HG03565 (cell line): ENCODE measurements at regions not wholly inside any gene's neighbourhood (a gene's known extent, or its start where the extent isn't known, plus 50 kb on each side); places are given as distances from the start of the nearest gene placed in this dataset.

Source experiments
- ATAC-seq: cut with Tn5 transposase; IDR thresholded peaks from one replicate; pipeline ENCODE4 v1.9.1; 2021; ENCODE audit warnings: mild to moderate bottlenecking, moderate library complexity; ENCODE audit not compliant: unreplicated experiment

DNA sequence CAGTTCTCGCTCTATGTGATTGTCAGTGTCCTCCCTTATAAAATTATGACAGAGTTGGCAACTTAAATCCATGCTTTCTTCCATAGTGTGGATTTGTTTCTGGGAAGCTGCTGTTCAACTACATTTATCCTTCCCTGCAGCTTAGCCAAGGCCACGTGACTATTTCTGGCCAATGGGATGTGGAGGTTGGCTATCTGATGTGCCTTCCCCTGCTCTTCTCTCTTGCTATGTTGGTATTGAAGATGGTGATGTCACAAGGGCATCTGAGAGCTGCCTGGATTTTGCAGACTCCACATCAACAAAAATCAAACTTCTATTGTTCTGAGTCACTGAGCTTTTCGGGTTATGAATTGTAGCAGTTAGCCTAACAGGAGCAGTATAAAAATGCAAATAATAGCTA is 164.9 kb upstream of the RHOBTB1 start:
- no peak for ATAC-seq

DNA sequence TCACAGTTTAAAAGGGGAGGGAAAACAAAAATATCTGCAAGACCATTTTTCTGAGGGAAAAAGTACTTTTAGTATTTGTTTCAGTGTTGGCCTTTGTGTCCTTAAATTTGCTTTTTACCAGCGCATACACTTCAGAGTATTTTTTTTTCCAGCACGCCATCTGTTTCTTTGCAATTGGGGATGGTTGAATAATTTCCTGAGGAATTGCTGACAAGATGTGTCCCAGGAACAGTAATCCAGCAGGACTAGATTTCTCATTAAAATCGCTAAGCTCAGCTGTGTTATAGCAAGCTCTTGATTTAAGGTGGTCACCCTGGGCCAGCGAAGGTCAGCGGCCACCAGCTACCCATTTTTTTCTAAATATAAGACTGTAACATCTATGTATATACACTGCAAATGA is 156.9 kb upstream of the RHOBTB1 start:
- no peak for ATAC-seq

DNA sequence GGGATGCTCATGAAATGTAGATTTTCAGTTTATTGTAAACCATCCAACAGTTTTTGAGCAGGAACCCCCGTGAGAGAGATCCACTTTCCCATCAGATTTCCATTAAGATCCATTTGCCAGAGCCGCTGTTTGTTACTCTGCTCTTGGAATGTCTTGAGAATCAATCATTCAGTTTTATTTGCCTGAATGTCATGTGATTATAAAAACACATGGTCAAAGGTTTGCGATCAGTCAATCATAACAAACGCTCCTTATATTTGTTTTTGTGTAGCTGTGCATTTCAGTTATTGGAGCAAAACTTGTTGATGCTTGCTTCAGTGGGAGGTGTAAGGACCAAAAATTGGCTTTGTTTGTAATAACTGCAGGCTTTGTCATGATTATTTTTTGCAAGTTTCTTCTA is 155.8 kb upstream of the RHOBTB1 start:
- no peak for ATAC-seq

DNA sequence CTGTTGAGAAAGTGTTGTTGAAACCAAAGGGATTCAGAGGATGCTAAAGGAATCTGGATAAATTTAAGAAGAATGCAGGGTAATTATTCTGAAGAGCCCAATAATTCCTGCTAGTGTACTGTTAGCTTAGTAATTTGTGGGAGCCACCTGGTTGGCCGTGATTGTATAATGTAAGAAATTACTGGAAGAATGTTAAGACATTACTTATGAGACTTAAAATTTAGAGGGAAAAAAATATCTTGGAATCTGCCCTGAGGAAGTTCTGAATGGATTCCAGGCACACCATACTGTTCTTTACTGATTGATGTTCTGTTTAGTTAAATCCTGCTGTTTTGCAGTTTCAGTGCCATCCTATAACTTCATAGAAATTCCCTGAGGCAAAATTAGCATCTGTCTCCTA is 155.0 kb upstream of the RHOBTB1 start:
- ATAC-seq, result no peak

DNA sequence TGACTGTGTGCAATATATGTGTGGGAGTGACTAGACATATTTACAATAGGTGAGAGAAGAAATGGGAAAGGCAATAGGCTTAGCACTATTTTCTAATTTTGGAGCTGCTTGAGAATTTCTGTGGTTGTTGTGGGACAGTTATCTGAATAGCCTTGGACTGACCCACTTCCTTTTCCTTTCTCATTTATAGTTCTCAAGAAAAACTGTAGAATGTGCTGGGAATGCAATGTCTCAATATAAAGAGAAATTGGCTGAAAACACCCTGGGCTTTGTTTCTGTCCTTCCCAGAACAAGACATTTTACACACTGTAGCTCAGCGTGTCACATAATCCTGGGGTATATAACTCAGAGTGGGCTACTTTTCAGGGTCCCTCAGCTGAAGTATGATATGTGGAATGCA is 153.0 kb upstream of the RHOBTB1 start:
- no peak for ATAC-seq

DNA sequence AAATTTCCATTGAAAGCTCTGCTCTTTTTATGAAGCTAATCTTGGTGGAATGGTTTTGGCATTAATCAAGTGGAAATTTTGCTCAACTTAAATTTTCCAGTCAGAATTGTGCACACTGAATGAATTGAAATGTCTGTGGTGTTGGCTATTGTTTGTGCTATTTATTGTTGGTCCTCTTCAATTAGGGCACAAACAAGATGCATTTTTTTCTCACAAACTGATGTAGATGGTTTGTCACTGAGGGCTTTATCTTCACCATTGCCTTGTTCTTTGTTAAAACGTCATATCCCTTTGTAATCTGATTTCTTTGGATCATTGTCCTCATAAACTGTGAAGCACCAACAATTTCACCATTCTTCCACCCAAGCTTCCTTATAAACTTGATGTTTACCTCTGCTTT is 152.1 kb upstream of the RHOBTB1 start:
- ATAC-seq, result no peak

DNA sequence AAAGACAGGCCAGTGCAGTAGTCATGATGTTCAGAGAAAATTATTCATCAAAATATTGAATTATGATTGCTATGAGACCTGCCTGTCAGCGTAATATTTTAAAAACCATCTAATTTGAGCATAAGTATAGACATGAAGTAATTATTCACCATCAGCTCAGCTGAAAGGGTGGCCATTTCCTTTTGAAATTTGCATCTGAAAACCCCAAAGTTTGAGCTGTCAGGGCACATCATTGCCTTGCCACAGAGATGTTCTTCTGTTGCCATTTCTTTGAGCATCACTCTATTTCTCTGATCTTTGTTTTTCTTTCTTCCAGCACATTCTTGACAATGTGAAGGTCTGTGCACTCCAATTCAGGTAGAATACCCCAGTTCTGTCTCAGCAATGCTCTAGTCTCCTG is 147.5 kb upstream of the RHOBTB1 start:
- no peak for ATAC-seq

DNA sequence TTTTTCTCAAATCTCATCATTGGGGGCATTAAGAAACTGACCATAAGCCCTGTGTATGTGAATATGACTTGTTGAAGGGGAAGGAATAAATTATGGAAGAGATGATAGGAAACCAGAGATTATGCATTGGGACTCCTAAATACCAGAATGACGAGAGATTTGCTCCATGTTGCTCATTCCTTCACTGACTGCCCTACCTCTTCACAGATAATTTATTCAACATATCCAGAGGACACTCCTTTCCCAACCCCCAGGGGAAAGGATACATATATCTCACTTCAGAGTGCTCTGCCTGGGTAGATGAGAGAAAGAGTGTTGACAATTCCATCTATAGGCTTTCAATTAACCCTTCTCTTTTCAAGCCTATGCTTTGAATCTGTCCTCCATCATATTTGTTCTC is 145.3 kb upstream of the RHOBTB1 start:
- no peak for ATAC-seq

DNA sequence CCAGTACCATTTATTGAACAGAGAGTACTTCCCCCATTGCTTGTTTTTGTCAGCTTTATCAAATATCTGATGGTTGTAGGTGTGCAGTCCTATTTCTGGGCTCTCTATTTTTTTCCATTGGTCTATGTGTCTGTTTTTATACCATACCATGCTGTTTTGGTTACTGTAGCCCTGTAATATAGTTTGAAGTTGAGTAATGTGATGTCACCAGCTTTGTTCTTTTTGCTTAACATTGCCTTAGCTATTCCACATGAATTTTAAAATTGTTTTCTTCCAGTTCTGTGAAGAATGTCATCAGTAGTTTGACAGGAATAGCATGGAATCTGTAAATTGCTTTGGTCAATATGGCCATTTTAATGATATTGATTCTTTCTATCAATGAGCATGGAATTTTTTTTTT is 140.5 kb upstream of the RHOBTB1 start:
- no peak for ATAC-seq

DNA sequence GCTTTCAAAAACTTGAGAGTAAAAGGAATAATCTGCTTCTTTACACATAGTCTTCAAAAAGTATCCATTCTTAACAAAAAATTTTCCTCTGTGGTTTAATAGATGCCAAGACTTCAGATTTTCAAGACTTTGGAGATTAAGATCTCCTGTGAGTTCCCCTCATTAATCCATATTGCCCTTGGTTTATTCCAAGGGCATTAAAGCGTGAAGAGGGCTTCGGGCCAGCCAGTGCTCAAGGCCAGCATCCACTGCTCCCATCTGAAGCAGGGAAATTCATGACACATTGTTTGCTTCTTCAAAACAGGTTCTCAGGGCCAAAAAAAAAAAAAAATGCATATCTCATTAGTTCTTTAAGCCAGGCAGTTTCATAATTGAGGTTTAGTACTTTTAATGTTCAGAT is 137.3 kb upstream of the RHOBTB1 start:
- no peak for ATAC-seq

DNA sequence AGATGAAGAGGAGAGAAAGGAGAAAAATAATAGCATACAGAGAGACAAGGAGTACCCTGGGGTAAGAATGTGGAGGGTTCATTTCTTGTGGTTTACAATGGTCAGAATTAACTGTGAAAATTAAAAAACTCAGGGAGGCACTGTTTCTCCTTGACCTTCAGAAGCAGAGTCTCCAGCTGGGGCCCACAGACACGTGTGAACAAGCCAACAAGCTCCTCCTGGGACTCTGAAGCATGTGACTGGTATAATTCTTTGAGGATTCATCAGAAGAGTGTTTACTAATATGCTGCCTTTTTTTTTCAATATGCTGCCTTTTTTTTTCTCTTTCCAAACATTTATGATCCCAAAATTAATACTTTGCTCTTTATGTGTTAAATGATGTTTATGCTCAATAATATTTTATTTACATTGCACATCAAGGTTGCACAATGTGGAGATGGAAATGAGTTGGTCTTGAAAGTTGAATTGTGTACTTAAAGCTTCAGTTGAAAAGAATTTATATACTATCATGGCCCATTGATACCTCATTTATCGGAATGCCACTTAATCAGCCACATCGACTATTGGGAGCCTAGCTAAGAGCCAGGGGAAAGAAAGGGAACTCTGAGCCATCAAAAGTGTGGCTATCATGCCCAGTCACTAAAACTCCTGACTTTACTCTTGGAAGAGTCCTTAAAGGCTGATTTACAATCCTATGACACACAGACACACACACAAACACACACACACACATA is 134.7 kb upstream of the RHOBTB1 start:
- ATAC-seq, result no peak

DNA sequence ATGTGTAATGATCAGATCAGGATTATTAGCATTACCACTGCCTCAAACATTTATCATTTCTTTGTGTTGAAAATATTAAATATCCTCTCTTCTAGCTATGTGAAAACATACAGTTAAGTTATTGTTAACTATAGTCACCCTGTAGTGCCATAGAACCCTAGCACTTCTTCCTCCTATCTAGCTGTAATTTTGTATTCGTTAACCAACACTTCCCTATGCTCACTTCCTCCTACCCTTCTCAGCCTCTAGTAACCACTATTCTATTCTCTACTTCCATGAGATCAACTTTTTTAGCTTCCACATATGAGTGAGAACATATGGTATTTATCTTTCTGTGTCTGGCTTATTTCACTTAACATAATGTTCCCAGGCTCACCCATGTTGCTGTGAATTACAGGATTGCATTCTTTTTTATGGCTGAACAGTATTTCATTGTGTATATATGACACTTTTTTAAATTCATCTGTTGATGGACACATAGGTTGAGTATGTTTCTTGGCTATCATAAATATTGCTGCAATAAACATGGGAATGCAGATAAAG is 132.7 kb upstream of the RHOBTB1 start:
- no peak for ATAC-seq

DNA sequence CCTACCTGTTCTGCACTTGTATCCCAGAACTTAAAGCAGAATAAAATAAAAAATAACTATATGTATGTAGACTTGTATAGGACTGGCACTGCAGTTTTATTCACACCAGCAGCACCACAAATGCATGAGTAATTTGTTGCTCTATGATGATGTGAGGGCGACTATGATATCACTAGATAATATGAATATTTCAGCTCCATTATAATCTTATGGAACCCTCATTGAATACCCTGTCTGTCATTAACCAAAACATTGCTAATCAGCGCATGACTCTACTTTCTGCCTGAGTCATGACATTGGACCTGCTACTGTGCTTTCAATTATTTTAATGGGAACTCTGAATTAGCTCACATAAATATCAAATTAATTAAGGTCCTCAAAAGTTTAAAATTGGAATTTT is 129.4 kb upstream of the RHOBTB1 start:
- no peak for ATAC-seq

DNA sequence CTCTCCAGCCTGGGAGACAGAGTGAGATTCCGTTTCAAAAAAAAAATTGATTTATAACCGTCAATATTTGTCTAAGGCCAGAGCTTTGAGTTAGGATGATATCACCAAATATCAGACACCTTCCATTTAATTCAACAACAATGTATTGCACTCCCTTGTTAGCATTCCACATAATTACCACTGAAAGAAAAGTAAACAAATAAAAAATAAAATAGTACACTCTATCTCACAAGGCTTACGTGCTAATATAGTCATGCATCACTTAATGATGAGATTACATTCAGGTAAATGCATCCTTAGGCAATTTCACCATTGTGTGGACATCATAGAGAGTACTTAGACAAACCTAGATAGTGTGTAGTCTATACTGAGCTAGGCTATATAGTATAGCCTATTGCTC is 127.6 kb upstream of the RHOBTB1 start:
- no peak for ATAC-seq

DNA sequence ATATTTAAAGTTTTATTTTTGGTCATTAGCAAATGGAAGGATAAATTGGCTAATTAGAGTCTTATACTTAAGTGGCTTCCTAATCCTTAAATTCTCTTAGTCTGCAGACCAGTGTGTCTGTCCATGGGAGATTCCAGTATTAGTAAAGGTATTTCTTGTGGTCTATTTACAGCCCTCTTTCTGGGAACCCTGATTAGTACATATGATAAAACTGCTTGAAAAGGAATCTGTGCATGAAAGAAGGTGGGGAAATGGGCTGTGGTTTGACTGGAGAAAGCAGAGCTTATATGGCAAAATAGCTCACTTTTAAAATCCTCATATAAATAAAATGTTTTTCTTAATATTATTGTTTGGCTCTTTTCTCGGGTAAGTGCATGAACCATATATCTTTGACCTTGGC is 124.5 kb upstream of the RHOBTB1 start:
- no peak for ATAC-seq

DNA sequence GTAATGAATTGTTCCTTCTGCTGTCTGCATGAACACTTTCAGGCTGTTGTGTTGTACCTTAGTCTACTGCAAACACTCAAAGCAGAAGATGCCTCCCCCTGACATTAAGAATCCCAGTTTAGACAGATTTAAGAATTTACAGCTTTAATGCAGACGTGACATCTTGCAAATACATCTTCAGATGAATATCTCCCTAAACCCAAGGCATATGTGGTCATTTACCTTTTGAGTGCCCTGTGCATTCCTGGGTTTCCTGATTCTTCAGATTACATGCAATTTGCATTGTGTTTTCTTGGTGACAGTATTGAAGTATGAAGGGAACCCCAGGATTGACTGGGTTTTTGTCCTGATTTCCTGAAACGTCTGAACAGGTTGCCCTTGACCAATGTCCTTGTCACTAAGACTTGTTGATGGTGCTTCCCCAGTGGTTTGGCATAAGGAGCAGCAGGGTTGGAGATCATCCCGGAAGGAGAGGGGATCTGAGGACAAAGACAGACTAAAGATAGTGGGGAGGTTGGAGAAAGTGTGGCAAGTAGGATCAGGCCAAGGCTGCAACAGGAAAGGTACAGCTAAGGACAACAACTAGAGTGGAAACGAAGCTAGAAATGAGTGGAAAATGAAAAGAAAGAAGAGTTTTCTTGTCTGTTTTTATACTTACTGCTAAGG is 123.8 kb upstream of the RHOBTB1 start:
- no peak for ATAC-seq

DNA sequence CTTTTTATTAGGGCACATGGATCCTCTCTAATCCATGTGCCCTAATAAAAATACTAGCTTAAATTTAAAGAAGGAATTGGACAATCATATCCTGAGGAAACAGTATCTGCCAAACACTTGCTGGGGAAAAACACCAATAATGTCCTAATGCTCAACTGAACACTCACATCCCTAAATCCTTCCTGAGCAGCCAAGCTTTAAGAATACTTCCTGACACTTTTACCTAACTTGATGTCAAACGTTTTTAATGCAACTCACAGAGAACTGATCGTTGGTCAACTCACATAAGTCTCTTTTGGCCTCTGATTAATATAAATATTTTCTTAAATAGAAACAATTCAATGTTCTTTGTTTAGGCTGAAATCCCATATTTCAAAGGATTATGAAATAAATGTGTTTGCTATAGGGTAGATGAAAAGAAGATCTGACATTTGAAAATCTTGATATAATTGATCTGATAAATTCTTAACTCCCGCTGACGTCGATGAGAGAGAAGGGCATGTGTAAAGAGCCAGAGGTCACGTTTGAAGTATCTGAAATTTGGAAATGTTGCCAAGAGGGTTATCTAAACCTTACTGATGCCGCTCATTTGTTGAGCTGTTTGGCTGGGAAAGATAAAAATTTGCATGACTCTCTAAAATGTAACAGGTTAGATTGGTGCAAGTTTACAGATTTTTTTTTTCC is 122.8 kb upstream of the RHOBTB1 start:
- no peak for ATAC-seq

DNA sequence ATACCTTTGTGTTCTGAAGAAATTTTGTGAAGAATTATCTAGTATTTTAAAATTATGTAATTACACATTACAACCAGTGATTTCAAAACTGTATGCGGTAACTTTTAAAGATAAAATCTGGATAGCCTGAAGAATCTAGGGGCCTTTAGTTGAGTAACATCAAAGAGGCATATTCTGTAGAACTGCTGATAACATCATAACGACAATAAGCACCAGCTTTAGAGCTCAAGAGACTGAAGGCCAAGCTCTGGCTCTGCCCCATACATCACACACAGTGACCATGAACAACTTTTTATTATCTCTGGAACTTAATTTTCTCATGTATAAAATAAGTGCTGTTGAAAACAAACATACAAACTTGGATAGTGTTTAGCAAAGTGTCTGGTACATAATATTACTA is 121.1 kb upstream of the RHOBTB1 start:
- ATAC-seq, result no peak

DNA sequence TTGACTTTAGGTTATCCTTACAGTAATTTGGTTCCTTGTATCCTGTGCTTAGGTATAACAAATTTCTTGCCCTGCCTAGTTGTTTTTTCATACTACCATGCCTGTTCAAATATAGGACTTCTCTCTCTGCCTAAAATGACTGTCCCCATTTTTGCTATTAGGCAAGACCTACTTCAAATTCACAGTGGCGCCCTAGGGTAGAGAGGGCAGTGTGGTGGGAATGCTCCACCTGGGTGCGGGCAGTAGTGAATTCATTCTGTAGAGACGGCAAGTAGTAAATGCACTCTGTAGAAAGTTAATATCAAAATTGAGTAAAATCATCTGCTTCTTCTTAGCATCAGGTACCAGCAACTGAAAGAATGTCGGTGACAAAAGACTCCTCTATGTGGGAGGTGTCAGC is 120.4 kb upstream of the RHOBTB1 start:
- ATAC-seq, result no peak

DNA sequence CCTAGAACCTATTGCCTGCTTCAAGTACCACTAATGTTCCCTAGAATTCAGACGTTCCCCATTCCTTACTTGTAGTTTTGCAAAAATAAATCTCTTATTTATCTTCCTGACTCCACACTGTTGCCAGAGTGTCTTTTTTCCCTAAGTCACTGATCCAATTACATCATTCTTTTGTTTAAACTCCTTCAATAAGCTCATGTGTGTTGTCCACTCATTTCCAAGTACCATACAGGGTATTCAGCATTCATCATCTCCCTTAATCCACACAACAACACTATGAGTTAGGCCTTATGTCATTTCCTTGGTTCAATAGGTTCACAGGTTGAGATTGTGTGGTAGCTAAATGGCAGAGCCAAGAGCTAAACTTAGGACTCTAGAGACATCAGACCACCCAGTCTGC is 119.9 kb upstream of the RHOBTB1 start:
- ATAC-seq, result no peak

DNA sequence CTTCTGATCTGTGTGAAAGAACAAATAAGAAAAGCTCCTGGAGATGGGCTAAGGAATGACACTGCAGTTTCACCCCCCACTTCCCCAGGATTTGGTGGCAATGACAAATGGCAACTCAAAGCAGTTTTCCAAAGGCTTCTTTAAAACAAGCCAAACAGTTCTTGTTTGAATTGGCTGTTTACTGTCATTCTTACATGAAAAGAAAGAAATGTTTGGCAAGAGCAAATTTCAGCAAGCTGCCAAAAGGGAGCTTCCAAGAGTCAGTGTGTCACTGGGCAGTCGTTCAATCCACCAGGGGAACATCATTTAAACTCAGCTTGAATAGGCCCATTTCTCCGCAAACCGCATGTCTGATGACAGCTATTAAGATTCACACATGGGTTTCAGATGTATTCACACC is 119.0 kb upstream of the RHOBTB1 start:
- no peak for ATAC-seq

DNA sequence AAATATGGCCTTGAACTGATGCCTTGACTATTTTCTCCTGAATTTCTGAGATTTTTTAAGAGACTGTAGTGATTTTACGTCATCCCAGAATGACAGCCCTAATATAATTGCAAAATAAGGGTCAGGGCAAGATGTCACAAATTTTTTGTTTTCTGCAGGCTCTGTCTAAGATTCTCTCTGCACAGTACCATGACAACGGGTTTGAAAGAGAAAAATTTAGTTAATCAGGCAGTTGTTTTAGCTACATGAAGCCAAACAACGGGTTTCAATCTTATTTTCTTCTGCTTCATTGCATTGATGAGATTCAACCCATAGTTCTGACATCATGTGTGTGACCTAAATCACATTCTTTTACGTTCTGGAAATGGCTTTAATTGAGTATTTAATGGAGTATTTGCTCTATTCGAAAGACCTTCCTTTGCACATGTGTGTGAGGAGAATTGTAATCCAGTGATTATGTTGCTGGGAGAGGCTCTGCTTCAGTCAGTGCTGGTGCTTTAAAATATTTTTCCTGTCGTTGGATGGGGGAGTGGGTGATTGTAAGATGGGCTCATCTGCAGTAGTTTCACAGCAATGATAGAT is 118.0 kb upstream of the RHOBTB1 start:
- ATAC-seq, result no peak
